H1 (cell line): ENCODE measurements at regions not wholly inside any gene's neighbourhood (a gene's known extent, or its start where the extent isn't known, plus 50 kb on each side); places are given as distances from the start of the nearest gene placed in this dataset.

Source experiments
- CTCF ChIA-PET: fragments of 300-600 bp; sonication (Branson Sonifier 250); formaldehyde crosslinking; loops from one replicate; lab custom pipeline; 2021; ENCODE audit not compliant: partially characterized antibody; lab: Charles Lee
- POLR2A ChIA-PET: fragments of 300-600 bp; sonication (Branson Sonifier 250); formaldehyde crosslinking; loops from one replicate; lab custom pipeline; 2021; ENCODE audit warnings: inconsistent platforms; ENCODE audit not compliant: partially characterized antibody; lab: Charles Lee
- DNase-seq, 2 experiments: peaks; one replicate each; pipeline versions ENCODE4 v3.0.0 to v3.0.0-alpha.2; 2010 to 2022; ENCODE audit warnings: low spot score in 2 of 2, low read depth in 1 of 2, mixed read lengths in 1 of 2
- FAIRE-seq: peaks from 2 replicates; lab custom pipeline; 2011; peaks lifted over from hg19 to GRCh38; lab: Jason Lieb, UNC
- H2AFZ ChIP-seq: 2 replicates; pipeline ENCODE4 v1.8.1; 2012; ENCODE audit warnings: low read length, inconsistent platforms
- H2AK5ac ChIP-seq: 2 replicates; pipeline ENCODE4 v1.6.1; 2013; ENCODE audit warnings: low read depth, low read length
- H2BK120ac ChIP-seq: replicated peaks from 2 replicates; pipeline ENCODE3; 2013; ENCODE audit warnings: low read depth, low read length, inconsistent platforms
- H2BK12ac ChIP-seq: 2 replicates; pipeline ENCODE4 v1.6.1; 2013; ENCODE audit warnings: low read depth, low read length
- H2BK15ac ChIP-seq: 2 replicates; pipeline ENCODE4 v1.6.1; 2013; ENCODE audit warnings: low read length
- H2BK20ac ChIP-seq: 2 replicates; pipeline ENCODE4 v1.6.1; 2013; ENCODE audit warnings: low read length
- H2BK5ac ChIP-seq: 2 replicates; pipeline ENCODE4 v1.6.1; 2013; ENCODE audit warnings: low read depth, low read length
- H3K14ac ChIP-seq: 2 replicates; pipeline ENCODE4 v1.6.1; 2013; ENCODE audit warnings: inconsistent platforms; ENCODE audit not compliant: insufficient read length
- H3K18ac ChIP-seq: 2 replicates; pipeline ENCODE4 v1.6.1; 2013; ENCODE audit warnings: low read length; ENCODE audit errors: extremely low read depth
- H3K23ac ChIP-seq: 2 replicates; pipeline ENCODE4 v1.6.1; 2013; ENCODE audit warnings: inconsistent platforms; ENCODE audit not compliant: insufficient read length
- H3K23me2 ChIP-seq: 2 replicates; pipeline ENCODE4 v1.6.1; 2013; ENCODE audit warnings: low read depth, low read length
- H3K27ac ChIP-seq: 2 replicates; pipeline ENCODE4 v1.6.1; 2011; ENCODE audit warnings: low read depth, low read length, inconsistent platforms
- H3K27me3 ChIP-seq, 4 experiments: replicated peaks in 1 of 4; 1 replicate in 1 of 4; 2 replicates in 3 of 4; pipeline versions ENCODE4 v1.6.1 to v1.8.1; 2011 to 2013; ENCODE audit warnings: low read length in 3 of 4, mild to moderate bottlenecking in 3 of 4, inconsistent platforms in 2 of 4, mixed read lengths in 2 of 4, moderate library complexity in 1 of 4; ENCODE audit not compliant: control insufficient read depth in 3 of 4, insufficient read depth in 3 of 4; ENCODE audit errors: extremely low read depth in 1 of 4
- H3K36me3 ChIP-seq, 4 experiments: 2 replicates each; pipeline versions ENCODE4 v1.6.1 to v1.8.1; 2011 to 2013; ENCODE audit warnings: mild to moderate bottlenecking in 4 of 4, low read length in 3 of 4, moderate library complexity in 2 of 4, control low read depth in 1 of 4, inconsistent platforms in 1 of 4; ENCODE audit not compliant: insufficient read depth in 4 of 4, control insufficient read depth in 2 of 4
- H3K4ac ChIP-seq: replicated peaks from 2 replicates; pipeline ENCODE3; 2013; ENCODE audit warnings: low read length, low read depth, mixed read lengths, inconsistent platforms; ENCODE audit not compliant: insufficient read length
- H3K4me1 ChIP-seq, 4 experiments: replicated peaks in 1 of 4; 1 replicate in 1 of 4; 2 replicates in 3 of 4; pipeline versions ENCODE4 v1.6.1 to v1.8.1; 2011 to 2013; ENCODE audit warnings: low read length in 3 of 4, inconsistent platforms in 2 of 4, mixed read lengths in 1 of 4; ENCODE audit not compliant: insufficient read depth in 4 of 4, control insufficient read depth in 3 of 4
- H3K4me2 ChIP-seq, 2 experiments: 2 replicates each; pipeline versions ENCODE4 v1.6.1 to v1.8.1; 2011 to 2013; ENCODE audit warnings: low read depth in 2 of 2, low read length in 2 of 2, control low read depth in 1 of 2, inconsistent platforms in 1 of 2, mild to moderate bottlenecking in 1 of 2; ENCODE audit not compliant: insufficient read depth in 1 of 2
- H3K4me3 ChIP-seq, 4 experiments: fragments of 200-600, 300-600 bp in 1 of 4; sonication (generic), shearing (Covaris generic), sonication (Bioruptor Twin) in 1 of 4; 2 replicates each; pipeline versions ENCODE4 v1.5.1 to v1.8.1; 2011 to 2016; ENCODE audit warnings: low read length in 4 of 4, low read depth in 3 of 4, control low read depth in 2 of 4, inconsistent platforms in 2 of 4, mild to moderate bottlenecking in 2 of 4, mixed read lengths in 1 of 4, moderate library complexity in 1 of 4; ENCODE audit not compliant: insufficient read depth in 2 of 4; ENCODE audit errors: extremely low read depth in 1 of 4
- H3K56ac ChIP-seq: replicated peaks from 2 replicates; pipeline ENCODE3; 2013; ENCODE audit warnings: low read depth, mild to moderate bottlenecking, mixed read lengths, low read length, inconsistent platforms; ENCODE audit not compliant: insufficient read length
- H3K79me1 ChIP-seq: 2 replicates; pipeline ENCODE4 v1.6.1; 2013; ENCODE audit warnings: low read depth, low read length, control low read depth
- H3K79me2 ChIP-seq, 2 experiments: 2 replicates each; pipeline versions ENCODE4 v1.6.1 to v1.8.1; 2012 to 2013; ENCODE audit warnings: low read length in 2 of 2, mild to moderate bottlenecking in 2 of 2, inconsistent platforms in 1 of 2; ENCODE audit not compliant: insufficient read depth in 2 of 2, control insufficient read depth in 1 of 2
- H3K9ac ChIP-seq, 4 experiments: replicated peaks in 1 of 4; 1 replicate in 1 of 4; 2 replicates in 3 of 4; pipeline versions ENCODE4 v1.6.1 to v1.8.1; 2011 to 2013; ENCODE audit warnings: low read depth in 3 of 4, low read length in 3 of 4, control low read depth in 2 of 4, mild to moderate bottlenecking in 2 of 4, moderate library complexity in 2 of 4, inconsistent platforms in 1 of 4; ENCODE audit errors: extremely low read depth in 1 of 4
- H3K9me3 ChIP-seq, 2 experiments: 2 replicates each; pipeline versions ENCODE4 v1.6.1 to v1.8.1; 2012 to 2013; ENCODE audit warnings: mild to moderate bottlenecking in 2 of 2, moderate library complexity in 2 of 2, control low read depth in 1 of 2, inconsistent platforms in 1 of 2, low read depth in 1 of 2, low read length in 1 of 2, mixed read lengths in 1 of 2; ENCODE audit not compliant: insufficient read depth in 2 of 2
- H4K20me1 ChIP-seq, 2 experiments: replicated peaks in 1 of 2; 2 replicates each; pipeline versions ENCODE3 to v1.8.1; 2011 to 2013; ENCODE audit warnings: inconsistent platforms in 2 of 2, low read length in 2 of 2, mild to moderate bottlenecking in 1 of 2; ENCODE audit not compliant: insufficient read depth in 2 of 2, control insufficient read depth in 1 of 2
- H4K5ac ChIP-seq: 2 replicates; pipeline ENCODE4 v1.6.1; 2013; ENCODE audit warnings: low read length, low read depth, mixed read lengths, inconsistent platforms; ENCODE audit not compliant: insufficient read length
- H4K8ac ChIP-seq: 2 replicates; pipeline ENCODE4 v1.8.0; 2013; ENCODE audit warnings: mild to moderate bottlenecking, moderate library complexity, low read length, inconsistent platforms; ENCODE audit not compliant: insufficient read depth; ENCODE audit errors: extremely low read depth
- H4K91ac ChIP-seq: replicated peaks from 2 replicates; pipeline ENCODE3; 2013; ENCODE audit warnings: low read length, mixed read lengths, inconsistent platforms; ENCODE audit not compliant: insufficient read length
- SUZ12 ChIP-seq: fragments of 200-600 bp; sonication (generic); IDR thresholded peaks from 2 replicates; pipeline ENCODE4 v1.6.1; 2012; ENCODE audit warnings: mild to moderate bottlenecking, inconsistent platforms, low read length, moderate library complexity, mixed read lengths
- TAF1 ChIP-seq: IDR thresholded peaks from 2 replicates; pipeline ENCODE4 v1.6.1; 2011; ENCODE audit warnings: mild to moderate bottlenecking, low read depth, low read length
- TBP ChIP-seq: IDR thresholded peaks from 2 replicates; pipeline ENCODE4 v1.6.1; 2011; ENCODE audit warnings: low read depth, low read length, improper control_type of control experiment
- WGBS, 2 experiments: shearing (Covaris generic) in 1 of 2; methylation state at CpG; one replicate each; pipeline versions ENCODE4 v1.1.6 to v1.1.7; 2013 to 2015; ENCODE audit warnings: low lambda C conversion rate in 2 of 2, mixed read lengths in 2 of 2, inconsistent platforms in 1 of 2, low coverage in 1 of 2, missing lambda C conversion rate in 1 of 2; ENCODE audit not compliant: insufficient replicate concordance in 2 of 2, insufficient coverage in 1 of 2, insufficient read length in 1 of 2; ENCODE audit errors: extremely low coverage in 1 of 2, missing lambda C conversion rate in 1 of 2; 5-methylcytosine and 5-hydroxymethylcytosine counted together

- H2AFZ ChIP-seq = no peak overlapping the region
- no peak overlapping the region for H4K5ac ChIP-seq
- H2BK15ac ChIP-seq = no peak overlapping the region
- no peaks in the 10 kb centered on the region for H4K20me1 ChIP-seq
- H2BK12ac ChIP-seq = no peak overlapping the region
- no peak overlapping the region for H2BK5ac ChIP-seq
- H3K18ac ChIP-seq = no peak overlapping the region
- H3K9ac ChIP-seq = no peak overlapping the region
- H2BK120ac ChIP-seq = no peak overlapping the region
- CTCF ChIA-PET = no interaction called here
- H3K14ac ChIP-seq = no peak overlapping the region
- H3K27me3 ChIP-seq = no peaks in the 10 kb centered on the region
- no peak overlapping the region for H4K91ac ChIP-seq
- H3K4me3 ChIP-seq = no peak overlapping the region
- FAIRE-seq (no peak), DNase-seq (no peak)
- H3K56ac ChIP-seq = no peak overlapping the region
- peaks cover 0 to 5% of the 10 kb centered on the region in 2 experiments; a peak in 1 of 4 replicates for H3K9me3 ChIP-seq
- 88% methylated on average over 2 of the region's 2 CpGs; no CpG with 5 or more reads in 1 of the 2 experiments for WGBS, 2 experiments
- no peak overlapping the region for H3K23ac ChIP-seq
- H3K4me1 ChIP-seq = no peaks in the 10 kb centered on the region
- no peak overlapping the region for H3K4me2 ChIP-seq
- no peaks in the 10 kb centered on the region for H3K79me2 ChIP-seq
- POLR2A ChIA-PET = interaction anchor here (0.6 kb wide), 1 partner anchor 100 kb away, joined by 3 read pairs; no protein-coding TSS in a partner anchor
- H3K27ac ChIP-seq = no peak overlapping the region
- H4K8ac ChIP-seq = no peak overlapping the region
- H3K79me1 ChIP-seq = no peaks in the 10 kb centered on the region
- no peak overlapping the region for H2BK20ac ChIP-seq
- H3K4ac ChIP-seq = no peak overlapping the region
- H3K23me2 ChIP-seq = no peaks in the 10 kb centered on the region
- H3K36me3 ChIP-seq = 0 out of 8 replicates have a peak, but pooled peaks cover 0 to 3% (median 0%) of the 10 kb centered on the region in 4 experiments
- H2AK5ac ChIP-seq = no peak overlapping the region
- TF ChIP-seq SUZ12 (no peak), TBP (no peak), TAF1 (no peak)
Observed at GRCh38 chr9:24132244-24132643, 306.2 kb upstream of the ELAVL2 start.
